ENCODE measurements at regions not wholly inside any gene's neighbourhood (a gene's known extent, or its start where the extent isn't known, plus 50 kb on each side); places are given as distances from the start of the nearest gene placed in this dataset.

- TF ChIP-seq NFRKB (IDR thresholded peaks at IDR 0.05) (no peak), CTBP1 (IDR thresholded peaks at IDR 0.05; ENCODE audit: borderline replicate concordance) (no peak), FOXK2 (IDR thresholded peaks at IDR 0.05) (no peak), LEF1 (IDR thresholded peaks at IDR 0.05; ENCODE audit: borderline replicate concordance) (no peak), TARDBP (IDR thresholded peaks at IDR 0.05) (no peak), FOXA1 (IDR thresholded peaks at IDR 0.05) (no peak), SP1 (IDR thresholded peaks at IDR 0.05) (no peak), ELF4 (IDR thresholded peaks at IDR 0.05) (no peak), BHLHE40 (IDR thresholded peaks at IDR 0.05; ENCODE audit: borderline replicate concordance) (no peak), L3MBTL2 (conservative IDR thresholded peaks at IDR 0.05) (no peak), SUZ12 (IDR thresholded peaks at IDR 0.05) (no peak), HDGF (IDR thresholded peaks at IDR 0.05; ENCODE audit: borderline replicate concordance) (no peak), ARNT (IDR thresholded peaks at IDR 0.05) (no peak)
Measured at GRCh38 chr13:79680485-79680884, 199.5 kb downstream of the NDFIP2 start.
